OCI-LY3 (cell line): ENCODE measurements at regions not wholly inside any gene's neighbourhood (a gene's known extent, or its start where the extent isn't known, plus 50 kb on each side); places are given as distances from the start of the nearest gene placed in this dataset.

Source experiments
- H2AFZ ChIP-seq: fragments of 200-600, 300-600 bp; shearing (Covaris generic); 2 replicates; pipeline ENCODE4 v1.6.0; 2014; ENCODE audit warnings: antibody characterized with exemption, low read depth, low read length
- H3K27ac ChIP-seq: fragments of 200-600, 300-600 bp; sonication (generic); 2 replicates; pipeline ENCODE4 v1.5.1; 2014; ENCODE audit warnings: mild to moderate bottlenecking, low read length, moderate library complexity, mixed read lengths
- H3K27me3 ChIP-seq: fragments of 200-600, 300-600 bp; sonication (generic); 2 replicates; pipeline ENCODE4 v1.6.1; 2014; ENCODE audit warnings: low read depth, low read length, mixed read lengths
- H3K36me3 ChIP-seq: fragments of 200-600, 300-600 bp; sonication (generic); replicated peaks from 2 replicates; pipeline ENCODE3; 2014; ENCODE audit warnings: low read depth, low read length, mixed read lengths
- H3K4me1 ChIP-seq: fragments of 300-600, 200-600 bp; sonication (generic); 2 replicates; pipeline ENCODE4 v1.6.1; 2014; ENCODE audit warnings: low read length, mixed read lengths
- H3K4me2 ChIP-seq: fragments of 200-600, 300-600 bp; sonication (generic); 2 replicates; pipeline ENCODE4 v1.6.1; 2014; ENCODE audit warnings: low read length, mixed read lengths
- H3K4me3 ChIP-seq: fragments of 300-600, 200-600 bp; sonication (generic); 2 replicates; pipeline ENCODE4 v1.5.1; 2014; ENCODE audit warnings: antibody characterized with exemption, mild to moderate bottlenecking, low read length, moderate library complexity
- H3K79me2 ChIP-seq: fragments of 300-600, 200-600 bp; shearing (Covaris generic); 2 replicates; pipeline ENCODE4 v1.6.1; 2014; ENCODE audit warnings: mild to moderate bottlenecking, low read length, mixed read lengths
- H3K9ac ChIP-seq: fragments of 300-600, 200-600 bp; shearing (Covaris generic); 2 replicates; pipeline ENCODE4 v1.6.0; 2014; ENCODE audit warnings: mild to moderate bottlenecking, low read length, moderate library complexity
- H3K9me3 ChIP-seq: fragments of 200-600, 300-600 bp; shearing (Covaris generic); 2 replicates; pipeline ENCODE4 v1.6.1; 2014; ENCODE audit warnings: low read length, mixed read lengths; ENCODE audit not compliant: insufficient read depth
- H4K20me1 ChIP-seq: fragments of 200-600, 300-600 bp; sonication (generic); 2 replicates; pipeline ENCODE4 v1.6.1; 2016; ENCODE audit warnings: low read length, mixed read lengths; ENCODE audit not compliant: insufficient read depth
- EZH2phosphoT487 ChIP-seq: fragments of 200-600 bp; shearing (Covaris generic); IDR thresholded peaks from 2 replicates; pipeline ENCODE4 v1.6.1; 2018; ENCODE audit warnings: antibody characterized with exemption, mixed run types, low read depth
- TF ChIP-seq, protein P1 (sequence below): fragments of 200-600, 300-600 bp; sonication (generic); IDR thresholded peaks from 2 replicates; pipeline ENCODE4 v1.5.1; 2014; ENCODE audit warnings: antibody characterized with exemption, low read length, low read depth

DNA sequence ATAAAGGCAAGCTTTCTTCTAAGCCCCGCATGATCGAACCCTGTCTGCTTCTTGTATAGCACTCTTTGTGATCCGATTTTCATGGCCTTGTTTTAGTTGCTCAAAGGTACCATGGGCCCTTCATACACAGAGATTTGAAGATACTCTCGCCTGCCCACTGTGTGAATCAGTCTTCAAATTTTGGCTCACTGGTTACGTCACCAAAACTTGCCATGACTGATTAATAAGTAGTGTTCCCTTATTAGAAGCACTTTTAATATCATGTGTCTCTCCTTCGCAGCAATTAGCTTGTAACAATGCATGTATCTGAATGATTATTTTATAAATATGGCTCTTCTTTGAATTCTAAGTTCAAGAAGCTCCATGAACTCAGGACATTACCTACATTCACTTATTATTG, 880.5 kb downstream of the STPG2 start:
- H2AFZ ChIP-seq = no peak overlapping the region
- no peak overlapping the region for H3K27ac ChIP-seq
- H3K9ac ChIP-seq = no peak overlapping the region
- no peaks in the 10 kb centered on the region for H3K79me2 ChIP-seq
- H3K4me1 ChIP-seq = no peaks in the 10 kb centered on the region
- no peaks in the 10 kb centered on the region for H3K36me3 ChIP-seq
- no peak overlapping the region for H3K4me2 ChIP-seq
- H3K27me3 ChIP-seq = no peaks in the 10 kb centered on the region
- no peaks in the 10 kb centered on the region for H4K20me1 ChIP-seq
- H3K9me3 ChIP-seq = no peaks in the 10 kb centered on the region
- TF ChIP-seq EZH2phosphoT487 = no peak
- TF ChIP-seq, protein P1, sequence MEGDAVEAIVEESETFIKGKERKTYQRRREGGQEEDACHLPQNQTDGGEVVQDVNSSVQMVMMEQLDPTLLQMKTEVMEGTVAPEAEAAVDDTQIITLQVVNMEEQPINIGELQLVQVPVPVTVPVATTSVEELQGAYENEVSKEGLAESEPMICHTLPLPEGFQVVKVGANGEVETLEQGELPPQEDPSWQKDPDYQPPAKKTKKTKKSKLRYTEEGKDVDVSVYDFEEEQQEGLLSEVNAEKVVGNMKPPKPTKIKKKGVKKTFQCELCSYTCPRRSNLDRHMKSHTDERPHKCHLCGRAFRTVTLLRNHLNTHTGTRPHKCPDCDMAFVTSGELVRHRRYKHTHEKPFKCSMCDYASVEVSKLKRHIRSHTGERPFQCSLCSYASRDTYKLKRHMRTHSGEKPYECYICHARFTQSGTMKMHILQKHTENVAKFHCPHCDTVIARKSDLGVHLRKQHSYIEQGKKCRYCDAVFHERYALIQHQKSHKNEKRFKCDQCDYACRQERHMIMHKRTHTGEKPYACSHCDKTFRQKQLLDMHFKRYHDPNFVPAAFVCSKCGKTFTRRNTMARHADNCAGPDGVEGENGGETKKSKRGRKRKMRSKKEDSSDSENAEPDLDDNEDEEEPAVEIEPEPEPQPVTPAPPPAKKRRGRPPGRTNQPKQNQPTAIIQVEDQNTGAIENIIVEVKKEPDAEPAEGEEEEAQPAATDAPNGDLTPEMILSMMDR = no peak
- no peak overlapping the region for H3K4me3 ChIP-seq

DNA sequence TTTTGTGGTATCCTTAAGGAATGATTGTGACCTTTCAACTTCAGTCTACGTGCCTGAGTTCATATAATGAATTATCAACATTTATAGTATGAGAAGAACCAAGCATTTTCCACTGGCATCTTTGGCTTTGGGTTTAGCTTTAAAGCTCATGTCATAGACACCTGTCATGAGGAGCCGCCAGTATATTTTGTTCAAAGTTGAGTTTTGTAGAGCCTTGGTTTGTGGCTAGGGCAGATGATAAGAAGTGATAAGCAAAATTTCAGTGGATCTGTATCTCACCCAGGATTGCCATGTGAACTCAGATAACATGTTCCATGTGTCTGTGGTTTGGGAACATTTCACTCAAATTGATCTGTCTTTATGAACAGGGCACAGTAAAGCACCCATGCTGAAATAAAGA, 873.2 kb downstream of the STPG2 start:
- Histone ChIP-seq H2AFZ (no peak overlapping the region), H3K4me3 (no peak overlapping the region), H3K27ac (no peak overlapping the region), H4K20me1 (no peaks in the 10 kb centered on the region), H3K79me2 (no peaks in the 10 kb centered on the region), H3K4me1 (no peaks in the 10 kb centered on the region), H3K27me3 (no peaks in the 10 kb centered on the region), H3K9me3 (no peaks in the 10 kb centered on the region), H3K36me3 (no peaks in the 10 kb centered on the region), H3K9ac (no peak overlapping the region), H3K4me2 (no peak overlapping the region)
- TF ChIP-seq, protein P1 = no peak
- no peak for TF ChIP-seq EZH2phosphoT487

DNA sequence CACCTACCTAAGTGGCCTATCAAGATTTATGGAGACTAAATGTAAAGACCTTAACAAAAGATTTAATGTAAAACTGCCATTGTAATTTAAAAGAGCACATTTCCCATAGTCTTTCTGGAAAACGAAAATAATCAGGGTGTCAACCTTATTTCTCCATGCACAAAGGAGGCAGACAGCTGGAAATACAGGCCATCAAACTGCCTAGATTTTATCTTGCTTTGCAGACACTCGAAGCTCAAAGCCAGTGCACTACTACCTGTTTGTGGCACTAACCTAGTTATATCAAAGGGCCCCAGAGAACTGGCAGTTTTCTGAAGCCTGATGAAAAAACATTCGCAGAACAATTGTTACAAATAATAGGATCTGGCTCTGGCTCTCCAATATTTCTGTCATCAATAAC, 863.9 kb downstream of the STPG2 start:
- Histone ChIP-seq H2AFZ (no peak overlapping the region), H3K27me3 (no peaks in the 10 kb centered on the region), H3K27ac (no peak overlapping the region), H3K4me1 (no peaks in the 10 kb centered on the region), H3K4me3 (no peak overlapping the region), H3K36me3 (no peaks in the 10 kb centered on the region), H3K9me3 (no peaks in the 10 kb centered on the region), H3K9ac (no peak overlapping the region), H3K79me2 (no peaks in the 10 kb centered on the region), H4K20me1 (no peaks in the 10 kb centered on the region), H3K4me2 (no peak overlapping the region)
- TF ChIP-seq, protein P1 = no peak
- TF ChIP-seq EZH2phosphoT487 = no peak

DNA sequence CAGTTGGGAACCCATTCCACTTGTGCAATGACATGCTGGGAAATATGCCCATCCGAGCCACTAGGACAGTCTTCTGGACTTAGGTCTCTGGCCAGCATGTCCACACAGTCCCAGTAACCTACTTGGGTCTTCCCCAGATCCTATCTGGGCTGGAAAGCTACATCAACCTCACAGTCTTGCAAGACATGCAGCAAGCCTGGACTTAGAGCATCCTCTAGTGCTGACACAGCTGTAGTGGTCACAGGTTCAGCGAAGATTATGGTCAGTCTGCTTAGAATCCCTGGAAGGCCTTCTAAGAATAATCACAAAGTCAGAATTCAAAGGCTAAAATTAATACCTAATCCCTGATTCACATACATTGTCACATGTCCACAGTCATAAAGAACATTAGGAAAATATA, 842.7 kb downstream of the STPG2 start:
- Histone ChIP-seq H2AFZ (no peak overlapping the region), H3K27ac (no peak overlapping the region), H3K27me3 (no peaks in the 10 kb centered on the region), H4K20me1 (no peaks in the 10 kb centered on the region), H3K79me2 (no peaks in the 10 kb centered on the region), H3K4me3 (no peak overlapping the region), H3K9ac (no peak overlapping the region), H3K36me3 (no peaks in the 10 kb centered on the region), H3K4me1 (no peaks in the 10 kb centered on the region), H3K4me2 (no peak overlapping the region), H3K9me3 (no peaks in the 10 kb centered on the region)
- TF ChIP-seq EZH2phosphoT487 = no peak
- TF ChIP-seq, protein P1 = no peak
